Tibial artery (tissue), 4 donors: ENCODE measurements at regions not wholly inside any gene's neighbourhood (a gene's known extent, or its start where the extent isn't known, plus 50 kb on each side); places are given as distances from the start of the nearest gene placed in this dataset.

Experiments used
- DNase-seq, 2 donors: peaks; one replicate each; pipeline ENCODE4 v3.0.0-alpha.2; 2019
- H3K27ac ChIP-seq, 2 donors: fragments of 200-600 bp; sonication (generic) in 1 of 2; 1 replicate in 1 of 2; 2 replicates in 1 of 2; pipeline ENCODE4 v1.5.1; 2018 to 2019; ENCODE audit warnings: mild to moderate bottlenecking in 1 of 2
- H3K27me3 ChIP-seq, 2 donors: fragments of 200-600 bp; sonication (generic) in 1 of 2; one replicate each; pipeline versions ENCODE4 v1.5.1 to v1.6.0; 2016 to 2019
- H3K36me3 ChIP-seq, 3 donors: fragments of 200-600 bp; sonication (generic) in 2 of 3; one replicate each; pipeline ENCODE4 v1.5.1; 2016 to 2019; ENCODE audit warnings: mild to moderate bottlenecking in 2 of 3
- H3K4me1 ChIP-seq, 4 donors: fragments of 200-600 bp; sonication (generic) in 2 of 4; 1 replicate in 3 of 4; 2 replicates in 1 of 4; pipeline ENCODE4 v1.5.1; 2016 to 2019
- H3K4me3 ChIP-seq, 2 donors: fragments of 200-600 bp; sonication (generic) in 1 of 2; 1 replicate in 1 of 2; 2 replicates in 1 of 2; pipeline ENCODE4 v1.5.1; 2018 to 2019; ENCODE audit warnings: mild to moderate bottlenecking in 2 of 2
- H3K9me3 ChIP-seq, 3 donors: fragments of 200-600 bp; sonication (generic) in 1 of 3; one replicate each; pipeline ENCODE4 v1.5.1; 2016 to 2019
- CTCF ChIP-seq, 2 experiments: fragments of 200-600 bp in 1 of 2; fragments of 450-650 bp in 1 of 2; IDR thresholded peaks; one replicate each; pipeline ENCODE4 v1.5.1; 2017 to 2019; ENCODE audit warnings: antibody characterized with exemption in 2 of 2, mild to moderate bottlenecking in 1 of 2, moderate library complexity in 1 of 2
- intact Hi-C: fragments of 100-400 bp; cut with DNase I; formaldehyde crosslinking; loops from one replicate; pipeline ENCODE4 v1.15.0; 2023; ENCODE audit warnings: low total_unique reads

GRCh38 chr6:167662075-167662880 lies 164.4 kb upstream of the AFDN start:
- H3K27ac ChIP-seq, result no peak overlapping the region
- no peak overlapping the region for H3K4me3 ChIP-seq
- no peak for DNase-seq
- intact Hi-C loops, result no loop called here
- TF ChIP-seq CTCF (IDR thresholded peaks at IDR 0.05), result no peak
- no peaks in the 10 kb centered on the region for H3K9me3 ChIP-seq
- no peaks in the 10 kb centered on the region for H3K36me3 ChIP-seq
- H3K27me3 ChIP-seq, result peaks cover 0 to 4% of the 10 kb centered on the region in 2 donors
- H3K4me1 ChIP-seq, result no peaks in the 10 kb centered on the region

GRCh38 chr6:167662881-167663205 lies 163.9 kb upstream of the AFDN start:
- Histone ChIP-seq H3K9me3 (no peaks in the 10 kb centered on the region), H3K36me3 (no peaks in the 10 kb centered on the region), H3K4me1 (no peaks in the 10 kb centered on the region), H3K27me3 (peaks cover 0 to 4% of the 10 kb centered on the region in 2 donors), H3K4me3 (no peak overlapping the region), H3K27ac (no peak overlapping the region)
- no peak for TF ChIP-seq CTCF (IDR thresholded peaks at IDR 0.05)
- DNase-seq, result no peak
- intact Hi-C loops, result no loop called here

- intact Hi-C loops, result no loop called here
These were observed 163.4 kb upstream of the AFDN start for GRCh38 chr6:167663316-167663715.

GRCh38 chr6:167663784-167664443 lies 162.8 kb upstream of the AFDN start:
- no peak for TF ChIP-seq CTCF (IDR thresholded peaks at IDR 0.05)
- no peaks in the 10 kb centered on the region for H3K4me1 ChIP-seq
- no peak overlapping the region for H3K27ac ChIP-seq
- DNase-seq, result no peak
- intact Hi-C loops, result no loop called here
- H3K4me3 ChIP-seq, result no peak overlapping the region
- no peaks in the 10 kb centered on the region for H3K36me3 ChIP-seq
- H3K27me3 ChIP-seq, result peaks cover 0 to 4% of the 10 kb centered on the region in 2 donors
- H3K9me3 ChIP-seq, result no peaks in the 10 kb centered on the region

More at GRCh38 chr6:167663316-167663715, 163.4 kb upstream of the AFDN start:
- no peak for TF ChIP-seq CTCF (IDR thresholded peaks at IDR 0.05)
- Histone ChIP-seq H3K27me3 (peaks cover 0 to 4% of the 10 kb centered on the region in 2 donors), H3K27ac (no peak overlapping the region), H3K4me3 (no peak overlapping the region), H3K36me3 (no peaks in the 10 kb centered on the region), H3K4me1 (no peaks in the 10 kb centered on the region), H3K9me3 (no peaks in the 10 kb centered on the region)
- DNase-seq, result no peak

- no peaks in the 10 kb centered on the region for H3K4me1 ChIP-seq
- no peak overlapping the region for H3K27ac ChIP-seq
- TF ChIP-seq CTCF (IDR thresholded peaks at IDR 0.05), result no peak
- DNase-seq, result no peak
- no peaks in the 10 kb centered on the region for H3K36me3 ChIP-seq
- H3K9me3 ChIP-seq, result no peaks in the 10 kb centered on the region
- H3K27me3 ChIP-seq, result peaks cover 0 to 4% of the 10 kb centered on the region in 2 donors
- H3K4me3 ChIP-seq, result no peak overlapping the region
- intact Hi-C loops, result no loop called here
These were observed 161.7 kb upstream of the AFDN start for GRCh38 chr6:167664678-167665660.
